Heart left ventricle (tissue), 16 donors: ENCODE measurements at regions not wholly inside any gene's neighbourhood (a gene's known extent, or its start where the extent isn't known, plus 50 kb on each side); places are given as distances from the start of the nearest gene placed in this dataset.
A peak's percentile ranks its signal among the peaks of the same experiment; 100 is the strongest.

Source experiments
- ATAC-seq, 4 donors: fragments of 200-7000 bp; cut with Tn5 transposase; one replicate each; pipeline ENCODE4 v1.9.1; 2020 to 2022; ENCODE audit warnings: moderate library complexity in 4 of 4, mild to moderate bottlenecking in 3 of 4, moderate number of reproducible peaks in 1 of 4
- DNase-seq, 5 donors: peaks; one replicate each; pipeline ENCODE4 v3.0.0-alpha.2; 2020
- H3K27ac ChIP-seq, 12 donors: fragments of 200-600 bp; sonication (generic) in 4 of 12; one replicate each; pipeline versions ENCODE4 v1.5.0 to v1.8.0; 2016 to 2022; ENCODE audit warnings: mild to moderate bottlenecking in 2 of 12
- H3K27me3 ChIP-seq, 9 donors: fragments of 200-600 bp; sonication (generic) in 2 of 9; one replicate each; pipeline versions ENCODE4 v1.5.1 to v1.8.0; 2016 to 2022; ENCODE audit warnings: mild to moderate bottlenecking in 3 of 9
- H3K36me3 ChIP-seq, 9 donors: fragments of 200-600 bp; sonication (generic) in 2 of 9; one replicate each; pipeline versions ENCODE4 v1.5.0 to v1.8.0; 2018 to 2022; ENCODE audit warnings: mild to moderate bottlenecking in 2 of 9
- H3K4me1 ChIP-seq, 12 donors: fragments of 200-600 bp; sonication (generic) in 4 of 12; one replicate each; pipeline versions ENCODE4 v1.5.0 to v1.8.0; 2016 to 2022; ENCODE audit warnings: mild to moderate bottlenecking in 3 of 12
- H3K4me3 ChIP-seq, 12 donors: fragments of 200-600 bp; sonication (generic) in 4 of 12; one replicate each; pipeline versions ENCODE4 v1.5.0 to v1.8.0; 2017 to 2022; ENCODE audit warnings: mild to moderate bottlenecking in 9 of 12, moderate library complexity in 4 of 12
- H3K9me3 ChIP-seq, 12 donors: fragments of 200-600 bp; sonication (generic) in 4 of 12; one replicate each; pipeline versions ENCODE4 v1.5.0 to v1.8.0; 2016 to 2022; ENCODE audit warnings: mild to moderate bottlenecking in 1 of 12
- POLR2A ChIP-seq, 2 donors: fragments of 450-650 bp; IDR thresholded peaks; one replicate each; pipeline ENCODE4 v1.6.1; 2017; ENCODE audit warnings: antibody characterized with exemption in 2 of 2, mild to moderate bottlenecking in 2 of 2, moderate library complexity in 2 of 2
- WGBS, 4 donors: extraction: QIAGEN DNeasy Blood & Tissue Kit in 2 of 4; methylation state at CpG; one replicate each; pipeline versions ENCODE4 v1.1.5 to v1.1.7; 2013 to 2018; 5-methylcytosine and 5-hydroxymethylcytosine counted together
- intact Hi-C, 10 donors: fragments of 100-400 bp; cut with DNase I; formaldehyde crosslinking; loops; one replicate each; pipeline versions ENCODE4 v1.11.1 to v1.14.2; 2022
- TF ChIP-seq, protein P1 (sequence below), 12 donors: fragments of 200-600 bp; sonication (generic) in 4 of 12; IDR thresholded peaks; one replicate each; pipeline versions ENCODE4 v1.5.0 to v1.8.0; 2018 to 2022; ENCODE audit warnings: antibody characterized with exemption in 12 of 12, mild to moderate bottlenecking in 5 of 12
- donor health status: ischemic (EF 13 %, LVEDD 7.1; RV severe dilation, severe dysfunction).
- donor health status: healthy with polysubstance abuse.
- donor health status: DM: no; HTN: yes; CAD: no.
- donor health status: DM: no; HTN: no; CAD: no.
- donor health status: ischemic (EF 25% LVEDD 6.9; RV normal size, moderate dysfunction).
- donor health status: ischemic (EF 25% LVEDD 5.7; RV mildly dilated, moderate dysfunction).
- donor health status: healthy.
- donor health status: DM: yes; HTN: yes; CAD: no.
- donor health status: ischemic (EF 35%, LVEDD 5.7; RV mildly dilated, moderate dysfunction).
- donor health status: nonischemic (EF 11% LVEDD 7.7; RV severe dilation, severe dysfunction).
- donor health status: DM: yes; HTN: yes; CAD: no.
- donor health status: PGD.
- donor health status: ischemic (EF 29% LVEDD 5.4; RV normal size, mild dysfunction).
- donor health status: nonischemic (EF 23%, LVEDD 6.1; RV moderate dilation, normal function).

GRCh38 chr4:123884922-123885321, 488.3 kb downstream of the SPRY1 start:
- Histone ChIP-seq H3K36me3 (no peaks in the 10 kb centered on the region), H3K27me3 (no peaks in the 10 kb centered on the region), H3K4me3 (no peak overlapping the region), H3K9me3 (peaks cover 0 to 10% (median 0%) of the 10 kb centered on the region in 12 donors), H3K4me1 (peaks cover 0 to 17% (median 0%) of the 10 kb centered on the region in 12 donors), H3K27ac (no peak overlapping the region)
- DNase-seq (no peak), ATAC-seq (no peak)
- no peak for TF ChIP-seq POLR2A (IDR thresholded peaks at IDR 0.05)
- TF ChIP-seq, protein P1, sequence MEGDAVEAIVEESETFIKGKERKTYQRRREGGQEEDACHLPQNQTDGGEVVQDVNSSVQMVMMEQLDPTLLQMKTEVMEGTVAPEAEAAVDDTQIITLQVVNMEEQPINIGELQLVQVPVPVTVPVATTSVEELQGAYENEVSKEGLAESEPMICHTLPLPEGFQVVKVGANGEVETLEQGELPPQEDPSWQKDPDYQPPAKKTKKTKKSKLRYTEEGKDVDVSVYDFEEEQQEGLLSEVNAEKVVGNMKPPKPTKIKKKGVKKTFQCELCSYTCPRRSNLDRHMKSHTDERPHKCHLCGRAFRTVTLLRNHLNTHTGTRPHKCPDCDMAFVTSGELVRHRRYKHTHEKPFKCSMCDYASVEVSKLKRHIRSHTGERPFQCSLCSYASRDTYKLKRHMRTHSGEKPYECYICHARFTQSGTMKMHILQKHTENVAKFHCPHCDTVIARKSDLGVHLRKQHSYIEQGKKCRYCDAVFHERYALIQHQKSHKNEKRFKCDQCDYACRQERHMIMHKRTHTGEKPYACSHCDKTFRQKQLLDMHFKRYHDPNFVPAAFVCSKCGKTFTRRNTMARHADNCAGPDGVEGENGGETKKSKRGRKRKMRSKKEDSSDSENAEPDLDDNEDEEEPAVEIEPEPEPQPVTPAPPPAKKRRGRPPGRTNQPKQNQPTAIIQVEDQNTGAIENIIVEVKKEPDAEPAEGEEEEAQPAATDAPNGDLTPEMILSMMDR (IDR thresholded peaks at IDR 0.05), result no peak
- intact Hi-C loops, result no loop called here
- 90 to 96% (median 95%) methylated on average over 6 of the region's 6 CpGs for WGBS, 4 donors

GRCh38 chr4:123889507-123889906, 492.9 kb downstream of the SPRY1 start:
- WGBS, 4 donors, result 75 to 88% (median 87%) methylated on average over 1 of the region's 1 CpG
- no peak for TF ChIP-seq POLR2A (IDR thresholded peaks at IDR 0.05)
- TF ChIP-seq, protein P1 (IDR thresholded peaks at IDR 0.05), result no peak
- H3K27me3 ChIP-seq, result no peaks in the 10 kb centered on the region
- ATAC-seq (no peak), DNase-seq (no peak)
- no peak overlapping the region for H3K4me3 ChIP-seq
- H3K9me3 ChIP-seq, result peaks cover 0 to 8% (median 0%) of the 10 kb centered on the region in 12 donors
- H3K36me3 ChIP-seq, result no peaks in the 10 kb centered on the region
- intact Hi-C loops, result no loop called here
- peaks cover 0 to 34% (median 10%) of the 10 kb centered on the region in 12 donors for H3K4me1 ChIP-seq
- H3K27ac ChIP-seq, result peak overlapping the region in 4 of 12 donors; percentile 19 to 49 (median 33)

GRCh38 chr4:123890889-123891288, 494.3 kb downstream of the SPRY1 start:
- TF ChIP-seq, protein P1 (IDR thresholded peaks at IDR 0.05), result no peak
- TF ChIP-seq POLR2A (IDR thresholded peaks at IDR 0.05), result no peak
- Histone ChIP-seq H3K27ac (no peak overlapping the region), H3K27me3 (no peaks in the 10 kb centered on the region), H3K4me1 (peaks cover 0 to 37% (median 13%) of the 10 kb centered on the region in 12 donors), H3K4me3 (no peak overlapping the region), H3K9me3 (no peaks in the 10 kb centered on the region), H3K36me3 (no peaks in the 10 kb centered on the region)
- intact Hi-C loops, result loop anchor here in 1 of 10 donors (10.0 kb wide), 1 partner anchor 174 kb away; no protein-coding TSS in a partner anchor
- WGBS, 4 donors, result 92 to 97% (median 96%) methylated on average over 3 of the region's 3 CpGs
- no peak for DNase-seq
- ATAC-seq, result no peak

- no peak overlapping the region for H3K4me3 ChIP-seq
- no peaks in the 10 kb centered on the region for H3K9me3 ChIP-seq
- ATAC-seq, result no peak
- intact Hi-C loops, result loop anchor here in 1 of 10 donors (10.0 kb wide), 1 partner anchor 173 kb away; no protein-coding TSS in a partner anchor
- H3K36me3 ChIP-seq, result no peaks in the 10 kb centered on the region
- WGBS, 4 donors, result 76 to 80% (median 80%) methylated on average over 3 of the region's 3 CpGs
- no peak for TF ChIP-seq POLR2A (IDR thresholded peaks at IDR 0.05)
- TF ChIP-seq, protein P1 (IDR thresholded peaks at IDR 0.05), result no peak
- H3K4me1 ChIP-seq, result peaks cover 0 to 47% (median 20%) of the 10 kb centered on the region in 12 donors
- H3K27ac ChIP-seq, result peak overlapping the region in 5 of 12 donors; percentile 41 to 72 (median 70)
- no peaks in the 10 kb centered on the region for H3K27me3 ChIP-seq
- no peak for DNase-seq
These were observed 495.3 kb downstream of the SPRY1 start for GRCh38 chr4:123891881-123892280.
